ENCODE measurements at regions not wholly inside any gene's neighbourhood (a gene's known extent, or its start where the extent isn't known, plus 50 kb on each side); places are given as distances from the start of the nearest gene placed in this dataset.

- TF ChIP-seq, protein P1, sequence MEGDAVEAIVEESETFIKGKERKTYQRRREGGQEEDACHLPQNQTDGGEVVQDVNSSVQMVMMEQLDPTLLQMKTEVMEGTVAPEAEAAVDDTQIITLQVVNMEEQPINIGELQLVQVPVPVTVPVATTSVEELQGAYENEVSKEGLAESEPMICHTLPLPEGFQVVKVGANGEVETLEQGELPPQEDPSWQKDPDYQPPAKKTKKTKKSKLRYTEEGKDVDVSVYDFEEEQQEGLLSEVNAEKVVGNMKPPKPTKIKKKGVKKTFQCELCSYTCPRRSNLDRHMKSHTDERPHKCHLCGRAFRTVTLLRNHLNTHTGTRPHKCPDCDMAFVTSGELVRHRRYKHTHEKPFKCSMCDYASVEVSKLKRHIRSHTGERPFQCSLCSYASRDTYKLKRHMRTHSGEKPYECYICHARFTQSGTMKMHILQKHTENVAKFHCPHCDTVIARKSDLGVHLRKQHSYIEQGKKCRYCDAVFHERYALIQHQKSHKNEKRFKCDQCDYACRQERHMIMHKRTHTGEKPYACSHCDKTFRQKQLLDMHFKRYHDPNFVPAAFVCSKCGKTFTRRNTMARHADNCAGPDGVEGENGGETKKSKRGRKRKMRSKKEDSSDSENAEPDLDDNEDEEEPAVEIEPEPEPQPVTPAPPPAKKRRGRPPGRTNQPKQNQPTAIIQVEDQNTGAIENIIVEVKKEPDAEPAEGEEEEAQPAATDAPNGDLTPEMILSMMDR (IDR thresholded peaks at IDR 0.05), result no peak
- TF ChIP-seq POLR2A (IDR thresholded peaks at IDR 0.05), result no peak
Measured at GRCh38 chr12:68532204-68532886, 78.4 kb upstream of the RAP1B start.

Data from adrenal gland (tissue), 5 donors.